ENCODE measurements at regions not wholly inside any gene's neighbourhood (a gene's known extent, or its start where the extent isn't known, plus 50 kb on each side); places are given as distances from the start of the nearest gene placed in this dataset.
"Not testable (repeated sequence)": the region's sequence is repeated elsewhere in the genome, so short reads cannot be mapped to it uniquely, and the experiment has no call there.

- intact Hi-C loops (cut with DNase I; ENCODE audit: low total_unique reads) = no loop called here
- Histone ChIP-seq H3K36me3 (no peaks in the 10 kb centered on the region), H3K27ac (no peak overlapping the region), H3K4me1 (no peaks in the 10 kb centered on the region), H3K9me3 (no peaks in the 10 kb centered on the region), H3K27me3 (no peaks in the 10 kb centered on the region), H3K4me3 (no peak overlapping the region)
- TF ChIP-seq POLR2AphosphoS5 (IDR thresholded peaks at IDR 0.05) = no peak
- no peak for TF ChIP-seq POLR2A (IDR thresholded peaks at IDR 0.05)
- TF ChIP-seq CTCF (IDR thresholded peaks at IDR 0.05) = no peak
- DNase-seq (ENCODE audit: low spot score in 2 of 2) = no peak
Measured at GRCh38 chr5:3460416-3460815, 135.2 kb upstream of the IRX1 start.

- Histone ChIP-seq H3K9me3 (no peaks in the 10 kb centered on the region), H3K4me1 (no peaks in the 10 kb centered on the region), H3K36me3 (no peaks in the 10 kb centered on the region), H3K27ac (no peak overlapping the region), H3K27me3 (no peaks in the 10 kb centered on the region), H3K4me3 (no peak overlapping the region)
- peak in 1 of 2 donors; percentile 62 for DNase-seq (ENCODE audit: low spot score in 2 of 2)
- intact Hi-C loops (cut with DNase I; ENCODE audit: low total_unique reads) = no loop called here
- TF ChIP-seq CTCF (IDR thresholded peaks at IDR 0.05) (no peak), POLR2A (IDR thresholded peaks at IDR 0.05) (no peak), POLR2AphosphoS5 (IDR thresholded peaks at IDR 0.05) (no peak)
Measured at GRCh38 chr5:3456121-3456681, 139.4 kb upstream of the IRX1 start.

GRCh38 chr5:3454028-3454427 is 141.6 kb upstream of the IRX1 start:
- H3K4me3 ChIP-seq; H3K4me1 ChIP-seq; H3K27ac ChIP-seq; H3K27me3 ChIP-seq; intact Hi-C loops (cut with DNase I; ENCODE audit: low total_unique reads); H3K9me3 ChIP-seq; DNase-seq (ENCODE audit: low spot score in 2 of 2); H3K36me3 ChIP-seq: not testable (repeated sequence)

- intact Hi-C loops (cut with DNase I; ENCODE audit: low total_unique reads) = no loop called here
- H3K36me3 ChIP-seq = no peaks in the 10 kb centered on the region
- no peak overlapping the region for H3K4me3 ChIP-seq
- TF ChIP-seq CTCF (IDR thresholded peaks at IDR 0.05) = no peak
- TF ChIP-seq POLR2A (IDR thresholded peaks at IDR 0.05) = no peak
- no peak for TF ChIP-seq POLR2AphosphoS5 (IDR thresholded peaks at IDR 0.05)
- no peaks in the 10 kb centered on the region for H3K27me3 ChIP-seq
- DNase-seq (ENCODE audit: low spot score in 2 of 2) = no peak
- no peaks in the 10 kb centered on the region for H3K4me1 ChIP-seq
- H3K9me3 ChIP-seq = peaks cover 0 to 1% of the 10 kb centered on the region in 2 donors
- no peak overlapping the region for H3K27ac ChIP-seq
Measured at GRCh38 chr5:3452622-3453021, 143.0 kb upstream of the IRX1 start.

GRCh38 chr5:3451961-3452360 is 143.7 kb upstream of the IRX1 start:
- DNase-seq (ENCODE audit: low spot score in 2 of 2) = no peak
- Histone ChIP-seq H3K4me1 (no peaks in the 10 kb centered on the region), H3K4me3 (no peak overlapping the region), H3K27me3 (no peaks in the 10 kb centered on the region), H3K27ac (no peak overlapping the region), H3K36me3 (no peaks in the 10 kb centered on the region), H3K9me3 (peaks cover 0 to 4% of the 10 kb centered on the region in 2 donors)
- intact Hi-C loops (cut with DNase I; ENCODE audit: low total_unique reads) = no loop called here
- TF ChIP-seq CTCF (IDR thresholded peaks at IDR 0.05) (no peak), POLR2AphosphoS5 (IDR thresholded peaks at IDR 0.05) (no peak), POLR2A (IDR thresholded peaks at IDR 0.05) (no peak)

- no peak for TF ChIP-seq POLR2A (IDR thresholded peaks at IDR 0.05)
- no peak for TF ChIP-seq POLR2AphosphoS5 (IDR thresholded peaks at IDR 0.05)
- TF ChIP-seq CTCF (IDR thresholded peaks at IDR 0.05) = no peak
- intact Hi-C loops (cut with DNase I; ENCODE audit: low total_unique reads) = no loop called here
- H3K9me3 ChIP-seq = peaks cover 0 to 4% of the 10 kb centered on the region in 2 donors
- H3K27ac ChIP-seq = no peak overlapping the region
- H3K36me3 ChIP-seq = no peaks in the 10 kb centered on the region
- H3K27me3 ChIP-seq = no peaks in the 10 kb centered on the region
- H3K4me3 ChIP-seq = no peak overlapping the region
- H3K4me1 ChIP-seq = no peaks in the 10 kb centered on the region
- no peak for DNase-seq (ENCODE audit: low spot score in 2 of 2)
Measured at GRCh38 chr5:3449481-3449880, 146.2 kb upstream of the IRX1 start.

All from breast epithelium (tissue), 4 donors.